Omental fat pad (tissue), 3 donors: ENCODE measurements at regions not wholly inside any gene's neighbourhood (a gene's known extent, or its start where the extent isn't known, plus 50 kb on each side); places are given as distances from the start of the nearest gene placed in this dataset.

Experiments
- ATAC-seq: fragments of 150-250 bp; one replicate; pipeline ENCODE4 v1.9.1; 2016; ENCODE audit warnings: mild to moderate bottlenecking, moderate library complexity; ENCODE audit not compliant: low FRiP score
- DNase-seq: peaks from one replicate; pipeline ENCODE4 v3.0.0-alpha.2; 2019; ENCODE audit warnings: low spot score
- CTCF ChIP-seq, 3 donors: fragments of 450-650 bp; IDR thresholded peaks; one replicate each; pipeline ENCODE4 v1.5.1; 2016 to 2017; ENCODE audit warnings: antibody characterized with exemption in 3 of 3, mild to moderate bottlenecking in 3 of 3, moderate library complexity in 2 of 3

GRCh38 chr13:68982961-68983619, 1124.5 kb upstream of the ATXN8OS start:
- no peak for TF ChIP-seq CTCF (IDR thresholded peaks at IDR 0.05)
- DNase-seq (no peak), ATAC-seq (no peak)

- no peak for TF ChIP-seq CTCF (IDR thresholded peaks at IDR 0.05)
- ATAC-seq (no peak), DNase-seq (no peak)
These were observed 1131.3 kb upstream of the ATXN8OS start for GRCh38 chr13:68976287-68976686.

- TF ChIP-seq CTCF (IDR thresholded peaks at IDR 0.05) = no peak
- no peak for DNase-seq
- no peak for ATAC-seq
These were observed 1137.1 kb upstream of the ATXN8OS start for GRCh38 chr13:68970532-68970931.

GRCh38 chr13:68948586-68948985, 1159.0 kb upstream of the ATXN8OS start:
- ATAC-seq = no peak
- no peak for TF ChIP-seq CTCF (IDR thresholded peaks at IDR 0.05)
- DNase-seq = no peak

- ATAC-seq = no peak
- TF ChIP-seq CTCF (IDR thresholded peaks at IDR 0.05) = no peak
- no peak for DNase-seq
These were observed 1163.4 kb upstream of the ATXN8OS start for GRCh38 chr13:68944272-68944671.

GRCh38 chr13:68940049-68940448, 1167.6 kb upstream of the ATXN8OS start:
- DNase-seq (no peak), ATAC-seq (no peak)
- TF ChIP-seq CTCF (IDR thresholded peaks at IDR 0.05) = no peak

GRCh38 chr13:68938639-68939038, 1169.0 kb upstream of the ATXN8OS start:
- no peak for DNase-seq
- TF ChIP-seq CTCF (IDR thresholded peaks at IDR 0.05) = no peak
- ATAC-seq = no peak
